ENCODE measurements at regions not wholly inside any gene's neighbourhood (a gene's known extent, or its start where the extent isn't known, plus 50 kb on each side); places are given as distances from the start of the nearest gene placed in this dataset.
"Not testable (repeated sequence)": the region's sequence is repeated elsewhere in the genome, so short reads cannot be mapped to it uniquely, and the experiment has no call there.

GRCh38 chr11:116400081-116400480 is 372.7 kb downstream of the BUD13 start:
- no peak for DNase-seq

GRCh38 chr11:116397602-116398084 is 375.1 kb downstream of the BUD13 start:
- DNase-seq, result no peak

GRCh38 chr11:116396331-116396730 is 376.5 kb downstream of the BUD13 start:
- DNase-seq, result no peak

- no peak for DNase-seq
Observed at GRCh38 chr11:116394022-116394421, 378.8 kb downstream of the BUD13 start.

- no peak for DNase-seq
Observed at GRCh38 chr11:116390963-116391362, 381.8 kb downstream of the BUD13 start.

- no peak for DNase-seq
Observed at GRCh38 chr11:116388146-116388545, 384.6 kb downstream of the BUD13 start.

GRCh38 chr11:116387641-116388040 is 385.1 kb downstream of the BUD13 start:
- no peak for DNase-seq

- DNase-seq, result no peak
Observed at GRCh38 chr11:116386118-116386699, 386.6 kb downstream of the BUD13 start.

- DNase-seq, result no peak
Observed at GRCh38 chr11:116384876-116385275, 387.9 kb downstream of the BUD13 start.

GRCh38 chr11:116384407-116384806 is 388.4 kb downstream of the BUD13 start:
- DNase-seq, result no peak

- DNase-seq, result peak; percentile 12
Observed at GRCh38 chr11:116379185-116379828, 393.5 kb downstream of the BUD13 start.

GRCh38 chr11:116376547-116376946 is 396.2 kb downstream of the BUD13 start:
- no peak for DNase-seq

- no peak for DNase-seq
Observed at GRCh38 chr11:116376054-116376453, 396.7 kb downstream of the BUD13 start.

- no peak for DNase-seq
Observed at GRCh38 chr11:116375221-116375620, 397.6 kb downstream of the BUD13 start.

- DNase-seq, result no peak
Observed at GRCh38 chr11:116374085-116374484, 398.7 kb downstream of the BUD13 start.

GRCh38 chr11:116373104-116373944 is 399.5 kb downstream of the BUD13 start:
- DNase-seq, result no peak

- DNase-seq, result no peak
Observed at GRCh38 chr11:116371146-116371545, 401.6 kb downstream of the BUD13 start.

- DNase-seq, result no peak
Observed at GRCh38 chr11:116368784-116369183, 404.0 kb downstream of the BUD13 start.

GRCh38 chr11:116366980-116367645 is 405.7 kb downstream of the BUD13 start:
- DNase-seq, result no peak

GRCh38 chr11:116366451-116366850 is 406.3 kb downstream of the BUD13 start:
- no peak for DNase-seq

GRCh38 chr11:116364925-116365324 is 407.9 kb downstream of the BUD13 start:
- DNase-seq, result not testable (repeated sequence)

GRCh38 chr11:116364348-116364747 is 408.4 kb downstream of the BUD13 start:
- DNase-seq, result no peak

GRCh38 chr11:116360221-116360941 is 412.4 kb downstream of the BUD13 start:
- DNase-seq, result no peak
